IMR-90 (cell line): ENCODE measurements at regions not wholly inside any gene's neighbourhood (a gene's known extent, or its start where the extent isn't known, plus 50 kb on each side); places are given as distances from the start of the nearest gene placed in this dataset.
A peak's percentile ranks its signal among the peaks of the same experiment; 100 is the strongest.

ENCODE experiments used
- ATAC-seq: fragments of 200-7000 bp; cut with Tn5 transposase; 2 replicates; pipeline ENCODE4 v1.9.1; 2020; ENCODE audit warnings: low read depth, mild to moderate bottlenecking, moderate library complexity
- BruUV-seq: library from RNA; stranded (reverse); fragments of 400-500 nt; replicated peaks from 2 replicates; lab custom pipeline; 2021; lab: Mats Ljungman, UMichigan
- CTCF ChIA-PET: fragments of 300-600 bp; formaldehyde crosslinking; extraction: SDS; loops from one replicate; lab custom pipeline; 2021; ENCODE audit warnings: antibody characterized with exemption; lab: Yijun Ruan, JAX
- POLR2A ChIA-PET: fragments of 300-600 bp; sonication (Branson Sonifier 250); formaldehyde crosslinking; loops from one replicate; lab custom pipeline; 2022; ENCODE audit warnings: antibody characterized with exemption; ENCODE audit not compliant: unreplicated experiment; lab: Charles Lee
- DNase-seq: peaks from one replicate; pipeline ENCODE4 v3.0.0; 2013
- H2AFZ ChIP-seq: replicated peaks from 2 replicates; pipeline ENCODE3; 2013; ENCODE audit warnings: low read length, mild to moderate bottlenecking; ENCODE audit not compliant: poor library complexity
- H2AK5ac ChIP-seq: 2 replicates; pipeline ENCODE4 v1.6.1; 2013; ENCODE audit warnings: low read depth, low read length, inconsistent platforms
- H2AK9ac ChIP-seq: replicated peaks from 2 replicates; pipeline ENCODE3; 2013; ENCODE audit warnings: mild to moderate bottlenecking, low read depth, low read length, moderate library complexity; ENCODE audit not compliant: poor library complexity
- H2BK120ac ChIP-seq: 2 replicates; pipeline ENCODE4 v1.6.1; 2013; ENCODE audit warnings: low read depth, low read length, inconsistent platforms
- H2BK15ac ChIP-seq: 3 replicates; pipeline ENCODE4 v1.6.1; 2013; ENCODE audit warnings: low read depth, low read length, inconsistent platforms
- H2BK20ac ChIP-seq: 2 replicates; pipeline ENCODE4 v1.6.1; 2013; ENCODE audit warnings: low read depth, mild to moderate bottlenecking, inconsistent platforms, low read length, moderate library complexity
- H2BK5ac ChIP-seq: 2 replicates; pipeline ENCODE4 v1.6.1; 2013; ENCODE audit warnings: mild to moderate bottlenecking, low read depth, low read length, inconsistent platforms; ENCODE audit not compliant: poor library complexity, severe bottlenecking
- H3K14ac ChIP-seq: replicated peaks from 2 replicates; pipeline ENCODE4 v1.6.1; 2013; ENCODE audit warnings: low read depth, low read length, inconsistent platforms
- H3K18ac ChIP-seq: 2 replicates; pipeline ENCODE4 v1.6.1; 2013; ENCODE audit warnings: low read depth, low read length, control low read depth
- H3K23ac ChIP-seq: 2 replicates; pipeline ENCODE4 v1.6.1; 2013; ENCODE audit warnings: low read depth, low read length, inconsistent platforms
- H3K27ac ChIP-seq: 2 replicates; pipeline ENCODE4 v1.5.1; 2013; ENCODE audit warnings: mild to moderate bottlenecking, control low read depth, low read length; ENCODE audit not compliant: insufficient read depth
- H3K27me3 ChIP-seq: 2 replicates; pipeline ENCODE4 v1.6.1; 2013; ENCODE audit warnings: low read length; ENCODE audit not compliant: control insufficient read depth, insufficient read depth
- H3K36me3 ChIP-seq: 2 replicates; pipeline ENCODE4 v1.6.1; 2013; ENCODE audit warnings: low read length, mixed read lengths; ENCODE audit not compliant: control insufficient read depth, insufficient read depth
- H3K4ac ChIP-seq: 2 replicates; pipeline ENCODE4 v1.6.1; 2013; ENCODE audit warnings: low read depth, low read length, inconsistent platforms
- H3K4me1 ChIP-seq: 2 replicates; pipeline ENCODE4 v1.6.1; 2013; ENCODE audit warnings: low read length, mixed read lengths; ENCODE audit not compliant: control insufficient read depth, insufficient read depth
- H3K4me2 ChIP-seq: 2 replicates; pipeline ENCODE4 v1.6.1; 2013; ENCODE audit warnings: low read depth, mild to moderate bottlenecking, control low read depth, low read length, moderate library complexity
- H3K4me3 ChIP-seq: 2 replicates; pipeline ENCODE4 v1.5.1; 2013; ENCODE audit warnings: low read depth, mild to moderate bottlenecking, control low read depth, low read length, moderate library complexity; ENCODE audit not compliant: insufficient read depth
- H3K56ac ChIP-seq: 2 replicates; pipeline ENCODE4 v1.6.1; 2013; ENCODE audit warnings: low read length, inconsistent platforms; ENCODE audit not compliant: insufficient read depth; ENCODE audit errors: extremely low read depth
- H3K79me1 ChIP-seq, 2 experiments: 2 replicates each; pipeline ENCODE4 v1.6.1; 2013; ENCODE audit warnings: low read length in 2 of 2, inconsistent platforms in 1 of 2, low read depth in 1 of 2
- H3K9ac ChIP-seq: 2 replicates; pipeline ENCODE4 v1.6.1; 2013; ENCODE audit warnings: low read depth, low read length, control low read depth
- H3K9me1 ChIP-seq: 2 replicates; pipeline ENCODE4 v1.6.1; 2013; ENCODE audit warnings: low read length, inconsistent platforms; ENCODE audit not compliant: insufficient read depth
- H3K9me3 ChIP-seq: 2 replicates; pipeline ENCODE4 v1.6.1; 2013; ENCODE audit warnings: low read length; ENCODE audit not compliant: control insufficient read depth, insufficient read depth
- H4K20me1 ChIP-seq: 2 replicates; pipeline ENCODE4 v1.6.1; 2013; ENCODE audit warnings: low read length, inconsistent platforms; ENCODE audit not compliant: insufficient read depth
- H4K5ac ChIP-seq: 2 replicates; pipeline ENCODE4 v1.6.1; 2013; ENCODE audit warnings: mild to moderate bottlenecking, low read depth, low read length, control low read depth
- H4K8ac ChIP-seq, 2 experiments: 2 replicates each; pipeline ENCODE4 v1.6.1; 2013; ENCODE audit warnings: low read depth in 2 of 2, low read length in 2 of 2, control low read depth in 1 of 2, inconsistent platforms in 1 of 2
- H4K91ac ChIP-seq: 2 replicates; pipeline ENCODE4 v1.6.1; 2013; ENCODE audit warnings: low read depth, low read length, inconsistent platforms; ENCODE audit not compliant: insufficient read depth
- CTCF ChIP-seq: conservative IDR thresholded peaks from 2 replicates; pipeline ENCODE4 v1.5.1; 2012; ENCODE audit warnings: mild to moderate bottlenecking, low read depth, low read length, improper control_type of control experiment
- ELK1 ChIP-seq: fragments of 150-350 bp; IDR thresholded peaks from 2 replicates; pipeline ENCODE4 v1.6.1; 2016; ENCODE audit warnings: low read depth, mild to moderate bottlenecking, low read length, moderate library complexity, borderline replicate concordance
- FOS ChIP-seq: fragments of 150-350 bp; IDR thresholded peaks from 2 replicates; pipeline ENCODE4 v1.6.1; 2016; ENCODE audit warnings: low read depth, low read length
- MAFK ChIP-seq: IDR thresholded peaks from 2 replicates; pipeline ENCODE4 v1.6.1; 2012; ENCODE audit warnings: low read depth, low read length, improper control_type of control experiment
- MAZ ChIP-seq: IDR thresholded peaks from 2 replicates; pipeline ENCODE4 v1.6.1; 2012; ENCODE audit warnings: low read depth, mild to moderate bottlenecking, low read length, improper control_type of control experiment, moderate library complexity, borderline replicate concordance
- NFE2L2 ChIP-seq: fragments of 150-350 bp; IDR thresholded peaks from 2 replicates; pipeline ENCODE4 v1.6.1; 2016; ENCODE audit warnings: low read depth, mild to moderate bottlenecking, low read length
- RCOR1 ChIP-seq: IDR thresholded peaks from 2 replicates; pipeline ENCODE4 v1.6.1; 2012; ENCODE audit warnings: mild to moderate bottlenecking, low read length, improper control_type of control experiment; ENCODE audit not compliant: insufficient replicate concordance
- RFX5 ChIP-seq: IDR thresholded peaks from 2 replicates; pipeline ENCODE4 v1.8.0; 2012; ENCODE audit warnings: low read depth, mild to moderate bottlenecking, low read length, moderate library complexity
- SMC3 ChIP-seq: fragments of 150-350 bp; IDR thresholded peaks from 2 replicates; pipeline ENCODE4 v1.6.1; 2016; ENCODE audit warnings: low read depth, mild to moderate bottlenecking, antibody characterized with exemption, low read length, moderate library complexity
- USF2 ChIP-seq: fragments of 150-350 bp; IDR thresholded peaks from 2 replicates; pipeline ENCODE4 v1.6.1; 2017; ENCODE audit warnings: mild to moderate bottlenecking, antibody characterized with exemption, low read length, low read depth
- WGBS, 2 experiments: methylation state at CpG; one replicate each; pipeline versions ENCODE4 v1.1.5 to v1.1.7; 2013; ENCODE audit warnings: missing lambda C conversion rate in 2 of 2; ENCODE audit not compliant: insufficient read length in 1 of 2; ENCODE audit errors: extremely low coverage in 2 of 2; 5-methylcytosine and 5-hydroxymethylcytosine counted together
- dilution Hi-C: fragments of 300-500 bp; cut with HindIII; formaldehyde crosslinking; loops from one replicate; pipeline ENCODE4 v1.14.3; 2018; ENCODE audit warnings: low sequenced_read_pairs; ENCODE audit not compliant: unreplicated experiment
- in situ Hi-C: fragments of 300-500 bp; cut with MboI; formaldehyde crosslinking; loops from 3 replicates; pipeline ENCODE4 v1.14.3; 2019; ENCODE audit warnings: low sequenced_read_pairs, inconsistent platforms, mixed read lengths
- intact Hi-C: fragments of 100-400 bp; cut with micrococcal nuclease; formaldehyde crosslinking; loops from 2 replicates; pipeline ENCODE4 v1.10.0; 2022

GRCh38 chr4:15194520-15194919, 192.2 kb downstream of the CPEB2 start:
- peak; percentile 6 for DNase-seq

More at GRCh38 chr4:15194520-15194919, 192.2 kb downstream of the CPEB2 start:
- Histone ChIP-seq H2BK120ac (no peak overlapping the region), H2AFZ (no peak overlapping the region), H3K4me2 (no peak overlapping the region), H3K9me1 (no peaks in the 10 kb centered on the region), H2BK5ac (no peak overlapping the region), H3K27ac (no peak overlapping the region), H2AK5ac (no peak overlapping the region), H3K79me1 (no peaks in the 10 kb centered on the region), H3K56ac (no peak overlapping the region), H2AK9ac (no peak overlapping the region), H3K36me3 (no peaks in the 10 kb centered on the region), H3K27me3 (peaks cover 8% of the 10 kb centered on the region), H4K5ac (no peak overlapping the region), H3K14ac (no peak overlapping the region), H2BK20ac (no peak overlapping the region), H3K18ac (no peak overlapping the region), H3K23ac (no peak overlapping the region), H3K4me3 (no peak overlapping the region), H3K9ac (no peak overlapping the region), H4K20me1 (no peaks in the 10 kb centered on the region), H4K8ac (no peak overlapping the region), H4K91ac (no peak overlapping the region), H3K4ac (no peak overlapping the region), H3K4me1 (peaks cover 2% of the 10 kb centered on the region; the same call in 1 of the 2 replicates), H3K9me3 (no peaks in the 10 kb centered on the region), H2BK15ac (no peak overlapping the region)
- no peak for TF ChIP-seq RCOR1
- TF ChIP-seq ELK1: no peak
- no peak for TF ChIP-seq MAFK
- no peak for TF ChIP-seq NFE2L2
- TF ChIP-seq RFX5: no peak
- TF ChIP-seq SMC3: no peak
- no peak for TF ChIP-seq MAZ
- no peak for TF ChIP-seq FOS
- TF ChIP-seq USF2: no peak
- no peak for TF ChIP-seq CTCF
- ChIA-PET POLR2A (no interaction called here), CTCF (interaction anchor here (0.7 to 1.2 kb wide), 2 partner anchors 12 to 1540 kb away, joined by 3 read pairs; no protein-coding TSS in a partner anchor)
- BruUV-seq: no TSS peak
- dilution Hi-C loops: no loop called here
- ATAC-seq: peak; percentile 42
- no CpG with 5 or more reads among the region's 2 CpGs for WGBS, 2 experiments
- intact Hi-C loops: no loop called here
- in situ Hi-C loops: no loop called here
